Prostate gland (tissue), 2 donors: ENCODE measurements at regions not wholly inside any gene's neighbourhood (a gene's known extent, or its start where the extent isn't known, plus 50 kb on each side); places are given as distances from the start of the nearest gene placed in this dataset.

Experiments used
- DNase-seq: peaks from one replicate; pipeline ENCODE4 v3.0.0-alpha.2; 2019; ENCODE audit warnings: low spot score
- H3K27ac ChIP-seq, 2 donors: fragments of 200-600 bp; sonication (generic); 2 replicates each; pipeline ENCODE4 v1.5.1; 2017 to 2019
- H3K27me3 ChIP-seq: fragments of 200-600 bp; sonication (generic); replicated peaks from 2 replicates; pipeline ENCODE4 v1.5.1; 2019; ENCODE audit not compliant: insufficient read depth
- H3K36me3 ChIP-seq, 2 donors: fragments of 200-600 bp; sonication (generic); 1 replicate in 1 of 2; 2 replicates in 1 of 2; pipeline versions ENCODE4 v1.5.1 to v1.8.1; 2017 to 2019
- H3K4me1 ChIP-seq: fragments of 200-600 bp; sonication (generic); replicated peaks from 2 replicates; pipeline ENCODE4 v1.5.1; 2019
- H3K4me3 ChIP-seq, 2 donors: fragments of 200-600 bp; sonication (generic); 2 replicates each; pipeline ENCODE4 v1.5.1; 2017 to 2019
- H3K9me3 ChIP-seq: fragments of 200-600 bp; sonication (generic); 2 replicates; pipeline ENCODE4 v1.5.1; 2017
- CTCF ChIP-seq, 4 experiments: fragments of 200-600 bp in 2 of 4; fragments of 450-650 bp in 2 of 4; sonication (generic) in 2 of 4; IDR thresholded peaks; 1 replicate in 3 of 4; 2 replicates in 1 of 4; pipeline ENCODE4 v1.5.1; 2016 to 2019; ENCODE audit warnings: antibody characterized with exemption in 4 of 4, mild to moderate bottlenecking in 2 of 4, moderate library complexity in 2 of 4
- POLR2A ChIP-seq: fragments of 450-650 bp; IDR thresholded peaks from one replicate; pipeline ENCODE4 v1.6.1; 2016; ENCODE audit warnings: antibody characterized with exemption, mild to moderate bottlenecking
- POLR2AphosphoS5 ChIP-seq: sonication (generic); formaldehyde crosslinking; IDR thresholded peaks from one replicate; pipeline ENCODE4 v1.6.1; 2017; ENCODE audit warnings: antibody characterized with exemption
- WGBS: methylation state at CpG from one replicate; pipeline ENCODE4 v1.1.5; 2018; 5-methylcytosine and 5-hydroxymethylcytosine counted together
- intact Hi-C: fragments of 100-400 bp; cut with DNase I; formaldehyde crosslinking; loops from one replicate; pipeline ENCODE4 v1.14.2; 2022

GRCh38 chr13:29901710-29902631, 51.6 kb upstream of the UBL3 start:
- TF ChIP-seq POLR2AphosphoS5 (no peak), CTCF (IDR thresholded peaks at IDR 0.05) (no peak), POLR2A (no peak)
- Histone ChIP-seq H3K36me3 (no peaks in the 10 kb centered on the region), H3K9me3 (no peaks in the 10 kb centered on the region), H3K27me3 (no peaks in the 10 kb centered on the region), H3K27ac (no peak overlapping the region), H3K4me3 (no peak overlapping the region), H3K4me1 (no peaks in the 10 kb centered on the region)
- 44% methylated on average over 11 of the region's 11 CpGs for WGBS
- intact Hi-C loops, result no loop called here
- no peak for DNase-seq
